ENCODE measurements at regions not wholly inside any gene's neighbourhood (a gene's known extent, or its start where the extent isn't known, plus 50 kb on each side); places are given as distances from the start of the nearest gene placed in this dataset.
A peak's percentile ranks its signal among the peaks of the same experiment; 100 is the strongest.

GRCh38 chr10:29738341-29738740, 103.6 kb upstream of the SVIL start (continued):
- TF ChIP-seq RCOR1 (IDR thresholded peaks at IDR 0.05; ENCODE audit: low read length) = no peak

- TF ChIP-seq RFX5 (IDR thresholded peaks at IDR 0.05; ENCODE audit: low read length) = no peak
- TF ChIP-seq NRF1 (IDR thresholded peaks at IDR 0.05; ENCODE audit: low read depth, low read length) = peak; percentile 59; the same call in 1 of the 2 replicates
- no peak for TF ChIP-seq GABPA (IDR thresholded peaks at IDR 0.05; ENCODE audit: low read depth)
- Histone ChIP-seq H3K36me3 (replicated peaks in 1 of 2; ENCODE audit: control insufficient read depth in 1 of 2, insufficient read depth in 2 of 2, low read length in 1 of 2) (peaks cover 0 to 6% of the 10 kb centered on the region in 2 experiments), H3K27ac (ENCODE audit: low read depth in 2 of 2, low read length in 1 of 2) (peak overlapping the region in 1 of 2 experiments; percentile 86; a peak in 1 of 4 replicates), H3K9me2 (no peaks in the 10 kb centered on the region), H3K9me3 (no peaks in the 10 kb centered on the region), H2AFZ (ENCODE audit: low read depth) (no peak overlapping the region), H3K4me1 (ENCODE audit: control insufficient read depth in 1 of 2, insufficient read depth in 2 of 2, low read depth in 1 of 2, low read length in 1 of 2) (peaks cover 5 to 15% of the 10 kb centered on the region in 2 experiments; a peak in 1 of 4 replicates), H4K20me1 (ENCODE audit: insufficient read depth) (peaks cover 19% of the 10 kb centered on the region; the same call in 1 of the 2 replicates), H3F3A (replicated peaks; ENCODE audit: insufficient read depth) (peaks cover 8% of the 10 kb centered on the region), H3K9ac (no peak overlapping the region; the same call in 1 of the 2 replicates), H3K79me2 (ENCODE audit: insufficient read depth) (peaks cover 37% of the 10 kb centered on the region), H3K27me3 (ENCODE audit: insufficient read depth) (no peaks in the 10 kb centered on the region), H3K4me3 (ENCODE audit: low read depth in 2 of 2, low read length in 1 of 2) (peak overlapping the region; percentile 81 to 89; a peak in 3 of 4 replicates), H3K4me2 (peak overlapping the region; percentile 96; the same call in 1 of the 2 replicates)
- no peak for DNase-seq
- 81% methylated on average over 9 of the region's 27 CpGs for WGBS (ENCODE audit: low lambda C conversion rate)
- ChIA-PET CTCF (interaction anchor here (1.0 to 2.7 kb wide), 7 partner anchors 10 to 264 kb away, joined by 3 to 9 read pairs (median 7); no protein-coding TSS in a partner anchor), POLR2A (no interaction called here)
Observed at GRCh38 chr10:29737074-29737593, 102.4 kb upstream of the SVIL start.

- H2AFZ ChIP-seq (ENCODE audit: low read depth) = peak overlapping the region; percentile 66; the same call in 1 of the 2 replicates
- H3K79me2 ChIP-seq (ENCODE audit: insufficient read depth) = peaks cover 43% of the 10 kb centered on the region
- H3K4me2 ChIP-seq = peak overlapping the region; percentile 96
- H3K4me1 ChIP-seq (ENCODE audit: control insufficient read depth in 1 of 2, insufficient read depth in 2 of 2, low read depth in 1 of 2, low read length in 1 of 2) = peaks cover 10 to 15% of the 10 kb centered on the region in 2 experiments; a peak in 1 of 4 replicates
- H4K20me1 ChIP-seq (ENCODE audit: insufficient read depth) = peaks cover 25% of the 10 kb centered on the region; the same call in 1 of the 2 replicates
- no peaks in the 10 kb centered on the region for H3K9me2 ChIP-seq
- H3F3A ChIP-seq (replicated peaks; ENCODE audit: insufficient read depth) = peaks cover 7% of the 10 kb centered on the region
- peak overlapping the region; percentile 73 for H3K9ac ChIP-seq
- peak overlapping the region; percentile 81 to 89 for H3K4me3 ChIP-seq (ENCODE audit: low read depth in 2 of 2, low read length in 1 of 2)
- POLR2A ChIA-PET = no interaction called here
- H3K27me3 ChIP-seq (ENCODE audit: insufficient read depth) = no peaks in the 10 kb centered on the region
- CTCF ChIA-PET = interaction anchor here (0.8 to 2.7 kb wide), 27 partner anchors 8 to 284 kb away, joined by 3 to 21 read pairs (median 5); no protein-coding TSS in a partner anchor
- H3K36me3 ChIP-seq (replicated peaks in 1 of 2; ENCODE audit: control insufficient read depth in 1 of 2, insufficient read depth in 2 of 2, low read length in 1 of 2) = peaks cover 0 to 8% of the 10 kb centered on the region in 2 experiments
- peak; percentile 87 for DNase-seq
- TF ChIP-seq SIN3A (IDR thresholded peaks at IDR 0.05; ENCODE audit: borderline replicate concordance, low read depth, low read length) (no peak), RCOR1 (IDR thresholded peaks at IDR 0.05; ENCODE audit: low read length) (no peak), NRF1 (IDR thresholded peaks at IDR 0.05; ENCODE audit: low read depth, low read length) (no peak; the same call in 1 of the 2 replicates), GABPA (IDR thresholded peaks at IDR 0.05; ENCODE audit: low read depth) (no peak), EZH2phosphoT487 (IDR thresholded peaks at IDR 0.05; ENCODE audit: borderline replicate concordance, low read depth) (no peak), POLR2AphosphoS5 (IDR thresholded peaks at IDR 0.05; ENCODE audit: low read depth, low read length) (0 out of 2 replicates have a peak, but pooled peaks have one; percentile 16), MEF2A (IDR thresholded peaks at IDR 0.05; ENCODE audit: borderline replicate concordance, low read depth) (no peak), FOXM1 (IDR thresholded peaks at IDR 0.05; ENCODE audit: low read depth) (no peak), ZBTB33 (IDR thresholded peaks at IDR 0.05; ENCODE audit: borderline replicate concordance, low read depth) (no peak)
- no peaks in the 10 kb centered on the region for H3K9me3 ChIP-seq
- WGBS (ENCODE audit: low lambda C conversion rate) = 0% methylated on average over 5 of the region's 74 CpGs
- H3K27ac ChIP-seq (ENCODE audit: low read depth in 2 of 2, low read length in 1 of 2) = peak overlapping the region; percentile 79 to 86
Observed at GRCh38 chr10:29736366-29737073, 101.7 kb upstream of the SVIL start.

Measured in SK-N-SH (cell line).